ENCODE measurements at regions not wholly inside any gene's neighbourhood (a gene's known extent, or its start where the extent isn't known, plus 50 kb on each side); places are given as distances from the start of the nearest gene placed in this dataset.

GRCh38 chr15:60130821-60131220, 126.7 kb downstream of the FOXB1 start:
- no peak for TF ChIP-seq CTCF (IDR thresholded peaks at IDR 0.05; ENCODE audit: extremely low read depth, missing control alignments)
- DNase-seq (ENCODE audit: low spot score), result no peak

- TF ChIP-seq CTCF (IDR thresholded peaks at IDR 0.05; ENCODE audit: extremely low read depth, missing control alignments), result peak; percentile 9
- no peak for DNase-seq (ENCODE audit: low spot score)
Observed at GRCh38 chr15:60134609-60135008, 130.5 kb downstream of the FOXB1 start.

GRCh38 chr15:60135961-60136360, 131.8 kb downstream of the FOXB1 start:
- TF ChIP-seq CTCF (IDR thresholded peaks at IDR 0.05; ENCODE audit: extremely low read depth, missing control alignments), result no peak
- no peak for DNase-seq (ENCODE audit: low spot score)

- no peak for DNase-seq (ENCODE audit: low spot score)
- TF ChIP-seq CTCF (IDR thresholded peaks at IDR 0.05; ENCODE audit: extremely low read depth, missing control alignments), result no peak
Observed at GRCh38 chr15:60137711-60138396, 133.7 kb downstream of the FOXB1 start.

GRCh38 chr15:60138397-60138968, 134.4 kb downstream of the FOXB1 start:
- DNase-seq (ENCODE audit: low spot score), result no peak
- TF ChIP-seq CTCF (IDR thresholded peaks at IDR 0.05; ENCODE audit: extremely low read depth, missing control alignments), result no peak

- TF ChIP-seq CTCF (IDR thresholded peaks at IDR 0.05; ENCODE audit: extremely low read depth, missing control alignments), result no peak
- DNase-seq (ENCODE audit: low spot score), result no peak
Observed at GRCh38 chr15:60152386-60152785, 148.3 kb downstream of the FOXB1 start.

- no peak for DNase-seq (ENCODE audit: low spot score)
- TF ChIP-seq CTCF (IDR thresholded peaks at IDR 0.05; ENCODE audit: extremely low read depth, missing control alignments), result no peak
Observed at GRCh38 chr15:60154764-60155325, 150.7 kb downstream of the FOXB1 start.

All from GM20000 (cell line).